ENCODE measurements at regions not wholly inside any gene's neighbourhood (a gene's known extent, or its start where the extent isn't known, plus 50 kb on each side); places are given as distances from the start of the nearest gene placed in this dataset.
A peak's percentile ranks its signal among the peaks of the same experiment; 100 is the strongest.

GRCh38 chr12:124157406-124157805 lies 137.5 kb upstream of the RFLNA start:
- Histone ChIP-seq H3K9ac (replicated peaks in 1 of 4; ENCODE audit: extremely low read depth in 1 of 4, low read depth in 3 of 4, low read length in 3 of 4) (no peak overlapping the region), H2AK5ac (ENCODE audit: low read depth, low read length) (peak overlapping the region; percentile 54; the same call in 1 of the 2 replicates), H3K23me2 (ENCODE audit: low read depth, low read length) (no peaks in the 10 kb centered on the region), H3K4me1 (replicated peaks in 1 of 4; ENCODE audit: control insufficient read depth in 3 of 4, insufficient read depth in 4 of 4, low read length in 3 of 4) (peaks cover 0 to 10% (median 6%) of the 10 kb centered on the region in 4 experiments; a peak in 5 of 7 replicates), H2BK120ac (replicated peaks; ENCODE audit: low read depth, low read length) (no peak overlapping the region), H2BK5ac (ENCODE audit: low read depth, low read length) (no peak overlapping the region; the same call in 1 of the 2 replicates), H3K18ac (ENCODE audit: extremely low read depth, low read length) (no peak overlapping the region; the same call in 1 of the 2 replicates), H3K4me2 (ENCODE audit: insufficient read depth in 1 of 2, low read depth in 2 of 2, low read length in 2 of 2) (no peak overlapping the region), H3K36me3 (ENCODE audit: control insufficient read depth in 2 of 4, insufficient read depth in 4 of 4, low read length in 3 of 4) (no peaks in the 10 kb centered on the region), H2BK15ac (ENCODE audit: low read length) (no peak overlapping the region), H3K9me3 (ENCODE audit: insufficient read depth in 2 of 2, low read depth in 1 of 2, low read length in 1 of 2) (0 out of 4 replicates have a peak, but pooled peaks cover 0 to 2% of the 10 kb centered on the region in 2 experiments), H3K79me2 (ENCODE audit: control insufficient read depth in 1 of 2, insufficient read depth in 2 of 2, low read length in 2 of 2) (no peaks in the 10 kb centered on the region), H3K4ac (replicated peaks; ENCODE audit: insufficient read length, low read depth, low read length) (no peak overlapping the region), H3K56ac (replicated peaks; ENCODE audit: insufficient read length, low read depth, low read length) (no peak overlapping the region), H3K27ac (ENCODE audit: low read depth, low read length) (no peak overlapping the region), H2BK20ac (ENCODE audit: low read length) (0 out of 2 replicates have a peak overlapping the region, but pooled peaks have one; percentile 57), H3K79me1 (ENCODE audit: low read depth, low read length) (no peaks in the 10 kb centered on the region), H3K27me3 (replicated peaks in 1 of 4; ENCODE audit: control insufficient read depth in 3 of 4, extremely low read depth in 1 of 4, insufficient read depth in 3 of 4, low read length in 3 of 4) (peaks cover 0 to 2% (median 0%) of the 10 kb centered on the region in 4 experiments; a peak in 1 of 7 replicates), H3K4me3 (ENCODE audit: extremely low read depth in 1 of 4, insufficient read depth in 2 of 4, low read depth in 3 of 4, low read length in 4 of 4) (no peak overlapping the region), H4K8ac (ENCODE audit: extremely low read depth, insufficient read depth, low read length) (no peak overlapping the region), H3K23ac (ENCODE audit: insufficient read length) (no peak overlapping the region), H4K20me1 (replicated peaks in 1 of 2; ENCODE audit: control insufficient read depth in 1 of 2, insufficient read depth in 2 of 2, low read length in 2 of 2) (no peaks in the 10 kb centered on the region), H4K91ac (replicated peaks; ENCODE audit: insufficient read length, low read length) (peak overlapping the region; percentile 76), H4K5ac (ENCODE audit: insufficient read length, low read depth, low read length) (no peak overlapping the region), H2BK12ac (ENCODE audit: low read depth, low read length) (peak overlapping the region; percentile 52; the same call in 1 of the 2 replicates), H3K14ac (ENCODE audit: insufficient read length) (no peak overlapping the region), H2AFZ (ENCODE audit: low read length) (no peak overlapping the region)
- POLR2A ChIA-PET (ENCODE audit: partially characterized antibody) = interaction anchor here (0.7 to 2.0 kb wide), 4 partner anchors 9 to 61 kb away, joined by 3 to 8 read pairs (median 4); no protein-coding TSS in a partner anchor
- CTCF ChIA-PET (ENCODE audit: partially characterized antibody) = interaction anchor here (1.1 to 2.6 kb wide), 4 partner anchors 9 to 155 kb away, joined by 4 to 9 read pairs (median 4); no protein-coding TSS in a partner anchor
- TF ChIP-seq MAX (IDR thresholded peaks at IDR 0.05) (no peak), KDM4A (IDR thresholded peaks at IDR 0.05; ENCODE audit: low read depth, low read length, severe bottlenecking) (no peak), POLR2A (IDR thresholded peaks at IDR 0.05; ENCODE audit: control extremely low read depth in 1 of 2, low read depth in 2 of 2, low read length in 2 of 2) (no peak), CHD2 (IDR thresholded peaks at IDR 0.05; ENCODE audit: low read length) (no peak), NRF1 (IDR thresholded peaks at IDR 0.05; ENCODE audit: low read depth, low read length) (no peak), USF2 (IDR thresholded peaks at IDR 0.05; ENCODE audit: low read length) (no peak), FOSL1 (IDR thresholded peaks at IDR 0.05; ENCODE audit: insufficient read depth, low read depth, low read length) (no peak), EZH2 (IDR thresholded peaks at IDR 0.05; ENCODE audit: low read depth, low read length, severe bottlenecking) (no peak), TBP (IDR thresholded peaks at IDR 0.05; ENCODE audit: low read depth, low read length) (no peak), HDAC2 (IDR thresholded peaks at IDR 0.05; ENCODE audit: borderline replicate concordance in 1 of 2, low read depth in 2 of 2, low read length in 2 of 2) (no peak), GTF2F1 (IDR thresholded peaks at IDR 0.05; ENCODE audit: borderline replicate concordance, low read depth, low read length) (no peak), KDM5A (IDR thresholded peaks at IDR 0.05; ENCODE audit: low read length) (no peak), CHD1 (IDR thresholded peaks at IDR 0.05; ENCODE audit: low read depth, low read length) (no peak)
- 81% methylated on average over 7 of the region's 7 CpGs; no CpG with 5 or more reads in 1 of the 2 experiments for WGBS, 2 experiments (ENCODE audit: extremely low coverage in 1 of 2, insufficient coverage in 1 of 2, insufficient read length in 1 of 2, insufficient replicate concordance in 2 of 2, low coverage in 1 of 2, low lambda C conversion rate in 2 of 2, missing lambda C conversion rate in 1 of 2)
- FAIRE-seq = no peak
- no peak for DNase-seq (ENCODE audit: low read depth in 1 of 2, low spot score in 2 of 2)
